ENCODE measurements at regions not wholly inside any gene's neighbourhood (a gene's known extent, or its start where the extent isn't known, plus 50 kb on each side); places are given as distances from the start of the nearest gene placed in this dataset.

DNA sequence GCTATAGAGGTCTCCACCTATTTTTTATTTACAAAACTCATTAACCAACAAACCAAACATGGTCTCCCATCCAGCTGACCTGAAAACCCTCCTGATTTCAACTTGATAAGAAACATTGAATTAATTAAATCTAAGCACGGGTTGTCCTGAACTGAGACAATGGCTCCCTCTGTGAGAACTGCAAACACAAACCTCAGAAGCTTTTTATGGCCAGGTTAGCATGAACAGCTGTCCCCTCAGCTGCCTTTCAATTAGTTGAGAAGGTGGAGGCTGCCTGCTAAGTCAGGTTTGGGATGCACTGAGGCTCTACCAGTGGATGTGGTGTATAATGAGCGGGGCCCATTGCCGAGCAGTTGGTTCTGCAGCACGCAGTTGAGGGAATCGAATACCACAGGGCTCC is 258.5 kb upstream of the DDX18 start:
- no peak for DNase-seq

DNA sequence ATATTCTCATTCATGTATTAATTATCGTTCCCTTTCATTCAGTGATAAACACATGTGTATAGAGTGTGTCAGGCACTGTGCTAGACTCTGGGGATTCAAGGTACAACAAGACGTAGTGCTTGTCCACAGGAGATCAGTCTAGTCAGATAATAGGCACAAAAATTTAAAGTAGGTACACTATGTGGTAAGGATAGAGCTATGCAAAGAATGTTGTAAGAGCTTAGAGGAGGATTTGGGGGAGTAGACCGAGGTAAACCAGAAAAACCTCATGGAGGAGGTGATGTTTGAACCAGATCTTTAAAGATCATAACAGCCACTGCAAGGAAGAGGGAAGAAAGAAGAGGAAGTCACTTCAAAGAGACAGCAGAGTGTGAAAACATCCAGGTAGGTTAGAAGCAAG is 256.9 kb upstream of the DDX18 start:
- no peak for DNase-seq

DNA sequence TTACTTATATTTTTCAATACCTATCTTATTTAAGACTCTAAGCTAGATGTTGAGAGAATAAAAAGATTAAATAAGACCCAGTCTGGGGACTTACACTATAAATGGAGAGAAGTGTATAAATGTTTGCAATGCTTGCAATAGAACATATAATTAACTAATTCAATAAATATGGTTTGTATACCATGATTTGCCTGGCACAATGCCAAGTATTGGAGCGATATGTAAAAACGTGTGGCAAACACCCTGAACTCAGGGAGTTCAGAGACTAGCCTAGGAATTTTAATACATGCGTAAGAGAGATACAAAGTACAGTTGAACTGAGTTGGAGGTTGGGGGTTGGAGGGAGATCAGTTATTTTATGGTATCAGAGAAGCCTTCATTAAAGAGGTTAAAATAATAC is 251.8 kb upstream of the DDX18 start:
- no peak for DNase-seq

DNA sequence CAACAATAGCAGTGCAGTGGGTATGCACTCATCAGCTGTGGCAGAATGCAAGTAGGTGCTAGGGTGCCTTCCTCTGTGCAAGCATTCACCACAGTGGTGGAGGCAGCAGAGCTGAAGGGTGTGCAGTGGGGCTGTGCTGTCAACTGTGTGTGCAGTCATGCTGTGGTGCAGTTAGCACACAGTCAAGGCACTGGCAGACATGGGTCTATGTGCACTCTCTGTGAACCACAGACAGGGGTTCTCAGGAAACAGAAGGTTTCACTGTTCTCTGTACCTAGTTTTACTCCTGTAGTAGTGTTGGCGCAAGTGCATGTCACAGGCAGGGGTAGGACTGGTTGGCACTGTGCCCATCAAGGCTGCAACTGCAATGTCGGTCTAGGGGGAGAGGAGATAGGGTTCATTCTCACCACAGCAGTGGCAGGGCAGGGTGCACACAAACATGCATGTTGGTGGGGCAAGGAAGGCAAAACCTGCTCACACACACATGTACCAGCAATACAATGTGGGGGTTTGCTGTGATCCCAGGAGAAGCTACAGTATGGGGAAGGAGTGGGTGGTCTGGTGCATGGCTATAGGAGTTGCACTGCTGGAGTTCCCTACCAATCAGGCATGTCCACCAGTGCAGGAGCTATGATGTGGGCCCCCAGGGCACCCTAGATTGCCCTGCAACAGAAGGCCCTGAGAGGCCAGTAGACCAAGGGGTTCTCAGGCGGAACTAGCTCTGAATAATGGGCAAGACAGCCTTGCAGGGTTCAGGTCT is 242.7 kb upstream of the DDX18 start:
- DNase-seq = no peak

DNA sequence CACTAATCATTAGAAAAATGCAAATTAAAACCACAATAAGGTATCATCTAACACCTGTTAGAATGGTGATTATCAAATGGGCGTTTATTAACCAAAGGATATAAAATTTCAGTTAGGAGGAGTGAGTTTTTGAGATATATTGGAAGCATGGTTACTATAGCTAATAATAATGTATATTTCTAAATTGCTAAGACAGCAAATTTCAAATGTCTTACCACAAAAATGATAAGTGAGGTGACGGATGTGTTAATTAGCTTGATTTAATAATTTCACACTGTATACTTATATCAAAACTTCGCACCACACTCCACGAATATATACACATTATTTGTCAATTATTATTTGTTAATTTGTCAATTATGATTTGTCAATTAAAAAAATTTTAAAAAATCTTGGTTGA is 227.2 kb upstream of the DDX18 start:
- no peak for DNase-seq

DNA sequence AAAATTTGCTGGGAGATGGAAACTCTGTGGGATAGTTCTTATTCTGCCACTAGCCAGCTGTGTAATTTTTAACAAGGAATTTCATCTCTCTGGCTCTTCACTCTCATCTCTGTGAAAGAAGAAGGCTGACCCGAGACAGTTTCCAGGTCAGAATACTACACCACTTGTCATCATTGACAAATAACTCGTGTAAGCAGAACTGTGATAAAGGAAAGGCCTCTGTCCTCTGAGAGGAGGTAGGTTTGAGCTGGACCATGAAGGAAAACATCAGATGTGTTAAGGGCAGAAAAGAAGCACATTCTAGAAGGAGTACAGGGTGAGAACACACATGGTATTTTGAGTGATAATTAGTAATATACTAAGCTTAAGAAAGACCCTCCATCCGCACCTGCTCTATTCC is 211.4 kb upstream of the DDX18 start:
- DNase-seq = no peak

DNA sequence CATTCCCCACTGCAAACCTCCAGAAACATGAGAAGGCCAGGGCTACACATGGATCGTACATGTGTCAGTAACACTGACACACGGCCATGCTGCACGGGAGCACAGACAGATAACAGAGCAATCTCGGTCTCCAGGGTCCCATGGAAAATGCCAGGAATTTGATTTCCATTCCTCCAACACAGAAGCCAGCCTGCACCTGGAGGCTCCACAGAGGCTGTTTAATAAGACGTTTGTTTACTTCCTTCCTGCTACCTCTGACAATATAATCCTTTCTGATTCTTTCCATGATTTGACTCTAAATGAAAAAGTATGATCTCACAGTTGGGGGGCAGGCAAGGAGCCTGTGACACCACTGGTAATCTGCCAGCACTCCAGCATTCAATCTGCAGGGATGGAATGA is 210.9 kb upstream of the DDX18 start:
- DNase-seq = no peak

DNA sequence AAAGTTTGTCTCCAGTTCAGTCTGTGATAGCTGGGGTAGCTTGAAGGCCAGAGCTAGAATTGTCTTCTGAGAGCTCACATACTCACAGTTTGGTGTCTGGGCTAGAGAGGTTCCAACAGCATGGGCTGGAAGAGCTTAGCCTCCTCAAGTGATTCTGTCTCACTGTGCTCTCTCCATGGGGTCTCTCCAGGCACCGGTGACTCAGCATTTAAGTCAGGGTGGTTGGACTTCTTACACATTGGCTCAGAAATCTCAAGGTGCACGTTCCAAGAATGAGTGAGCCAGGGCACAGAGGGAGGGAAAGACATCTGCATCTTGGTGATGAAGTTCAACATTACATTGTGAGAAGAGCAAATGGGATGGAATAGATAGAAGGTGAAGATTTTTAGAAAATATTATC is 207.3 kb upstream of the DDX18 start:
- DNase-seq = no peak

DNA sequence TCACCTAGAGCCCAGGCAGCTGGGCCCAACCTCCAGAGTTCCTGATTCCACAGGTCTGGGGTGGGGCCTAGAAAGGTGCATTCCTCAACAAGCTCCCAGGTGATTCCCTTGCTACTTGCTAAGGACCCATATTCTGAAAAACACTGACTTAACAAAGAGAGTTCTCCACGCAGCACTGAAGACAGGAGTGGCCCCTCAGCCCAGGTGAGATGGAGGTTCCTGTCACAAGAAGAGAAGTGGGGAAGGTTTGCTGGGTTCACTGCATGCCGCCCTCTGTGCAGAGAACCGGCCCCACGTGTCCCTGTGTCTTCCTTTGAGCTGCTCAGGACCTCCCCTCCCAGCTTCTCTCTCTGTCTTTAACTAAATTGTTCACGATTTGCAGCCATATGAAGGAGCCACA is 201.4 kb upstream of the DDX18 start:
- no peak for DNase-seq

DNA sequence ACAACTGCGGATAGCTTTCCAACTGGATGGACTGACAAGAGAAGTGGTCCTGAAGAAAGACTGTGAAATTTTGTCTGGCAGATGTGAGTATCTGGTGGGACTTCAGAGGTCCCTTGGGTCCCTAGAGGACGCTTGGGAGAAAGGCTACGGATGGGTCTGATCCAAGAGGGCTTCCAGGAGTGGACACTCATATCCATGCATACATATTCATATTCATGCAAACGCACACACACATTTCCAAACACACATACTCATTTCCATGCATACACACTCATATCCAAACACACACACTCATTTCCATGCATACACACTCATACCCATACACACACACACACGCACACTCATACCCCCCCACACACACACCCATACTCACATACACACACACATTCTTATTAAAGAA is 200.2 kb upstream of the DDX18 start:
- DNase-seq = no peak

DNA sequence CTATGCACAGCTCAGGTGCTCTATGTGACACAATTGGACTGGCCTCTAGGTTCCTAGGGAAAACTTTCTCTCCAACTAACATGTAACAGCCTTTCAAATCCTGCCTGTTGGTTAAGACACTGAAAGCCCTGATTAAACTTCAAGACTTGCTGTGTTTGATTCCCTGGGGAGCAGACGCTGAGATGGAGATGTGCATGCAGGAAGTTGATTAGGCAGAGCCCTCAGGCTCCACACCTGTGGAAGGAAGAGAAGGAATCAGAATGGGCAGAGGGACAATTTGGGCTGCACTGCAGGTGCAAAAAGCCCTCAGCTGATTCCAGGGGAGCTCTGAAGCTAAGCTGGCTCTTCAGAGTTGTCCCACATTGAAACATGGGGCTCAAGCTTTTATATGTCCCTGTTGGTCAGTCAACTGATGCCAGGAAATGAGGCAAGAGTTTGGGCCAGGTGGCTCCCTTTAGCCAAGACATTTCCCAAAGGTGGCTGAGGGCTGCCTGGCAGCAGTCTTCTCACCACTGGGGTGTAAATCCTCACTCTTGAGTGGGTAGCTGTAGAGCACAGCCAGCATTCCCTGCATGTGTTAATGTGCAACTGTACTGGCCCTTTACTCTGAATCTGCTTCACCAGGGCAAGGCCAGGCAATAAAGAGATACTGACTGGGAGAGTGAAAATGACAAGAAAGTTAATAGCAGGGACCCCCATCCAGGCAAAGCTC is 199.5 kb upstream of the DDX18 start:
- DNase-seq = no peak

DNA sequence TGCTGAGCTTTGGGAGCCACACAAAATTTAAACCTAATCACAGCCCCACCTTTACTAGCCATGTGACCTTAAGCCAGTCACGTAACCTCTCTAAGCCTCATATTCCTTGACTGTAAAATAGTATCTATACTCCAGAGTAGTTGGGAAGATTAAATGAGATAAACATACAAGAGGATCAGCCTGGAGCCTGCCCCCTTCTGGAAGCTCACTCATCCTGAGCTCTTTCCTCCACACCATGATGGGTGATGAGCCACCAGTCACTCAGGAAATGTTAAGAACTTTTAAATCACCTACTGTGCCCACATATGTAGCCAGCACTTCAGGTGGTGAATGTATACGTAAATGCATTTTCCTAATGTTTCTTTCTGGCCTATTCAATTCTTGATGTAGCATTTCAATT is 195.9 kb upstream of the DDX18 start:
- no peak for DNase-seq

DNA sequence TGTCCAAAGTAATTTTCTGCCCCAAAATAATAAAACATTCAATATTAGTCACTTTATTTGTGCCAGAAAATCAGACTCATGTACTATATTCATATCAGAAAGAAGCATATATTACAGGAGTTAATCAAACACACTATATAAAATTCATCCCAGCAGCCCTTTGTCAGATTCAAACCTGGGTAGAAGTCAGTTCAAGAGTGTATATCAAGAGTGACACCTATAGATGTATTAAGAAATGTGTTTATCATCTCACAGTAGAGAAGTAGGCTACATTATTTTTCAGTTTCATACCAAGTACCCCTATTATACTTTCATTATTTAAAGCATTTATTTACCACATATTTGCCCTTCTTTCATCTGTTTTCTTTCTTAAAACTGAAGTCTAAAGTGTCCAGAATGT is 193.2 kb upstream of the DDX18 start:
- no peak for DNase-seq

DNA sequence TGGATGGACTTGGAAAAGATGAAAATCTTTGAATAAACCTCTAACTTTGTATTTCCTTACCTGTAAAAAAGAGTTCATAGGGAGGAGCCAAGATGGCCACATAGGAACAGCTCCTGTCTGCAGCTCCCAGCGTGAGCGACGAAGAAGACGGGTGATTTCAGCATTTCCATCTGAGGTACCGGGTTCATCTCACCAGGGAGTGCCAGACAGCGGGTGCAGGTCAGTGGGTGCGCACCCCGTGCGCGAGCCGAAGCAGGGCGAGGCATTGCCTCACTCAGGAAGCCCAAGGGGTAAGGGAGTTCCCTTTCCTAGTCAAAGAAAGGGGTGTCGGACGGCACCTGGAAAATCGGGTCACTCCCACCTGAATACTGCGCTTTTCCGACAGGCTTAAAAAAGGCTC is 191.3 kb upstream of the DDX18 start:
- DNase-seq = peak; percentile 32

DNA sequence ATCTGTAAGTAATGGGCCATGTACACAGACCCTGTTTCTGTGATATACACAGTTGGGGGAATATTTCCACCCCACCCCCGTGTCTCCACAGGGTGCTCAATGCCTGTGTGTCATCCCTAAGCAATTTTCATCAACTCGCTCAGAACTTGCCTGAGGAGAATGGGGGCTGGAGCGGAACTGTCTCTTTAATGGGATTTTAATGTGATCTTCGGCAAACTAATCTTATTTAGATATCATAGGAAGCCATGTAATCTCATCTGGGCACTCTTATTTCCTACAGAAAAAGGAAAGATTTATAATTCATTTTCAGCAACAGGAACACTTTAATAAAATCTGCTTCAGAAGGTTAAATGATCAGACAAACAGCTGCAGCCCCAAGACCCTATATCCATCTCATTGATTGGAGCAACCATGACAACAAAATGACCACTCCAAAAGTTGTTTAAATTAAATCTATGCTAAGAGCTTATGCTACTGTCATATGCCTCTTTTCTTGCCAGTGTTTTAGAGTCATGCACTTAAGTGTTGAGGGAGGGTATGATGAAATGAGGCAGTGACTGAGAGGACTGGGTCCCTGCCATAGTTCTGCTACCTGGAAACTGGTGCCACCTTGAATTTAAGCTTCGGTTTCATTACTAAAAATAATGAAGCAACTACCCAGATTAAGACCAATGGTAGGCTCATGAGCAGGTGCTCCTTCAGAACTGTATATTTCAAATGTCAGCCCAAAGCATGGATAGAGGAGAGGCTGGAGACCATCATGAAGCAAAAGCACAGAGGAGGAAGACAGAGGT is 183.1 kb upstream of the DDX18 start:
- no peak for DNase-seq

DNA sequence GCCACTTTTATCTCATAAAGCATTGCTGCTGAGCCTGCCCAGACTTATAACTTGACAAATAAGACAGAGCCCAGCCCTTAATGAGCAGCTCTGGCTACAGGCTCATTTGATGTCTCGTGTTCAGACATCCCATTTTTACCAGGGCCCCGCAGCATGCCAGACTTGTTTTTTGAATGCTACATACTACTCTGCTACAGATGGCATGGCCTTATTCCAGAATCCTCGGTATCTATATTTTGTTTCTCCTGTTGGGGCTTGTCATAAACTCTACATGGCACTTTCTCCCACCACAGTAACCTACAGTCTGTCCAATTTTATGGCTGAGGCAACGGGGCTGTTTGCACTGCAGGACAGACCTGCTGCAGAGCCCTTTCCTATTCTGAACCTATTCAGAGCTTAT is 179.0 kb upstream of the DDX18 start:
- DNase-seq = no peak

DNA sequence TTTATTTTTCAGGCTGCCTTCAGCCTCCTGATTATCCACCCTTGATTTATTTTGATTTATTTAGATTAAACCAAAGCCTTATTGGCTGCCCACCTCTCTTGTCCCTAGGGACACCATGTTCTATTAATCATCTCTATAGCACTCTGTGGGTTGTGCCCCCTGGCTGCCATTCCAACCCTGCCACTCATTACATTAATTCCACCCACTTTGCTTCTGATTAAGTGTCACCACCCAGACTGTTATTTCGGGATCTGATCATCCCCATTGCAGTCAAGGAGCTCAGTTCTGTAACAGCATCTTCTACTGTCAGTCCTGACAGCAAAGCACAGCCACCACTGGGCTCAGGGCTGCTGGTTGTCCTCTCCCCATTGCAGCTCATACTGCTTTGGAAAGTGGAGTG is 175.1 kb upstream of the DDX18 start:
- no peak for DNase-seq

DNA sequence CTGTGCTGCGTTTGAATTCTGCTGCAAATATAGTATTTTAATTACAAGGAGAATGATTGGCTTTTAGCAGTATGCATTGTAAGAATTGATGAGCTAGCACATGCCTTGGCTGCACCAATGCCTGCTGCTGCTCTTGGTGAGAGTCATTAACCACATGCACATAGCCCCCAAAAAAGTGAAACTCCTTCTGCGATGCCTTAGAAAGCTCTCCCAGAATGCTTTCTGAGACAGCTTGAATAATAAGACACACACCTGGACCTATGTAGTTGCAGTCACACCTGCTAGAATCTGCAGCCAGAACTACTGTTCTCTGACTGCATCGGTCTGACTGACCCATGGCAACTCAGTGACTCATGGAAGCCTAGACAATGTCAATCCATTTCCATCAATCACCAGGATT is 170.1 kb upstream of the DDX18 start:
- DNase-seq = no peak

DNA sequence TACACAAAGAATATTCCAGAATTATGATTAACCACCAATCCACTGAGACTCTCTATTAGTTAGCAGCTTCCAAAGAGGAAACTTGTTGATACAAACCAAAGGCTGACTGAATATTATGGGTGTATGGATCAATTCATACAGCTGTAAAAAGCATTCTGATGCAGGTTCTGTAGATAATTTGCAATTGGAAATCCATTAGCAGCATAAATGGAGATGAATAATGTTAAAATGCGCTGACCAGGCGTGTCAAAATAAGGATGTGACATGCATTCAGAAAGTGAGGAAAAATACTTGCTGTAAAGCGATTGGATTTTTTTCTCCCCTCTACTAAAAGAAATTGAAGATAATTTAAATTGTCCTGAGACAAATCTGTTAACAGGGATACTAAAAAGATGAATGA is 169.0 kb upstream of the DDX18 start:
- no peak for DNase-seq

DNA sequence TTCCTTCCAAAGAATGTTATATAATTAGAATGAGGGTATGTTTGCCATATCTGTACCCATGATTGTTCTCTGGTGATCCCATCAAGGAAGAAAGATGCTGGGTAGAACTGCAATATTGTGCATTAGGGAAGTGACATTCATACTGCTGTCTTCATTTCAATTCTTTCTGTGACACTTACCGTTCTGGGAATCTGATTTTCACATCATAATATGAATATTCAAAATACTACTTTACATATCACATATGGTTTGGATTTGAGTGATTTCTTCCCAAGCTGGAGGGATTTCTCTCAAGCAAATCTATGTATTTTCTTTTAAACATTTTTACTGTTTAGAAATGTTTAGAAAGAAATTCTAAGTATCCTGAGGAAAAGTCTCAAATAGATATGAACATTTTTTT is 168.4 kb upstream of the DDX18 start:
- no peak for DNase-seq

DNA sequence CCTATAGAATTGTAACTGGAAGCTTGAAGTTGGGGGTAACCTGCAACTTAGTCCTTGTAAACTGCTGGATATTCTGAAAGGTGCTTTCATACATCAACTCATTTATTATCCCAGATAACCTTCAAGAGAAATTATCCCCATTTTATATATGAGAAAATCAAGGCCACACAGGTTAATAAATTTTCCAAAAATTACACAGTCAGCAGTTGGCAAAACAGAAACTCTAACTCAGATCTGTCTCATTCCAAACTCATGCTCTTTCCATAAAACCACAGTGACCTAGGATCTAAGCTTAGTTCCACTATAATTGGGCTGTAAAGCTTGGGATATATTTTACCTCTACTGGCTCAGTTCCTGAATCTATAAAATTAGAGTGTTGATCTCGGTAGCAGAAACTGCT is 167.6 kb upstream of the DDX18 start:
- no peak for DNase-seq

DNA sequence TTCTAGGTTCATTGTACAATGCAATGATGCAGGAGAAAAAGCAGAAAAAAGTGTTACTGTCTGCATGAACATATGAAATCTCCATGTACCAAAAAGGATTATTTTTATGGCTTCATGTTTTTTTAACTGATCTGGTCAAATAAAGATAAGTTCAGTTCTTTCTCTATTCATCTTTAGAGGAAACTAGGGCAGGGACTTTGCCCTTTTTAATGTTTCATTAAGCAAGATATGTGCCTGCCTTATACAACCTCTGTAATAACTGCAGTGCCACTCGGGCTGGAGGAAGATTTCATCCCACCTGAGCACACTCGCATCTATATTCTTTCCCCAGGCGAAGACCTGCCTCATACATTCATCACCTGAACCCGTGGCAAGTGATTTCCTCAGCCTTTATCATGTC is 157.9 kb upstream of the DDX18 start:
- DNase-seq = no peak

DNA sequence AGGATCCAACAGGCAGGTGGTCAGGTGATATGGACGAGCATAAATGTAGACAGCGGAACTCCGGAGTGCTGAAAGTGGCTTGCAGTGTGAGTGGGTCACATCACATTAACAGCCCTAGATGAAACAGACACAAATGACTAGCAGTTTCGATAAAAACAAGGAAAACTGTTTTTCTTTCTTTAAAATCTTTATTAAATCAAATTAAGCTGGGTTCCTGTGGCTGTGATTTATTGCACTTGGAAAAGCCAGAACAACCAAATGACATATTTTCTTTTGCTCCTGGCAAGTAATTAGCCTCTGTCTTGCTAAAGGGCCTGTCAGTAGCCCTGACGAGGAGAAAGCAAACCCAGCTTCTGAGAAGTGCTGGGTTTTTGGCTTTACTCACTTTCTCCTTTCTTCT is 152.9 kb upstream of the DDX18 start:
- DNase-seq = no peak

DNA sequence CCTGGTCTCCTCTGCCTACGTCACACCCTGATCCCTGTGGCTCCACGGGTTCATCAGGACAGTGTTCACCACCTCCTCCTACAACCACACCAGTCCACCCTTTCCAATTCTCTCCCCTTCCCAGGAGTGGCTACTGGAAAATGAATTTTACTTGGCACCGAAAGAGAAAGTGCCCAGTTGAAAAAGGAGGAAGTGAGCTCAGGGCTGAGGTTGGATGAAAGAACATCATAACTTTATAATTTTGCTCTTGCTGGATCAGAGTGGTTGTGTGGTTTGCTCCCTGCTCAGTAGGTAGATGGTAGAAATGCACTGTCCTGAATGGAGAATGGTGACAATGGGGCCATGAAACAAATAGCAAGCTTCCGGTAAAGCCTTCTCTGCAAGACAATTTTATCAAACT is 140.3 kb upstream of the DDX18 start:
- DNase-seq = no peak

Measured in RPMI8226 (cell line).